Loucy (cell line): ENCODE measurements at regions not wholly inside any gene's neighbourhood (a gene's known extent, or its start where the extent isn't known, plus 50 kb on each side); places are given as distances from the start of the nearest gene placed in this dataset.

Experiments used
- H2AFZ ChIP-seq: fragments of 200-600 bp; sonication (generic); 2 replicates; pipeline ENCODE4 v1.6.0; 2016; ENCODE audit warnings: antibody characterized with exemption, mild to moderate bottlenecking, low read length, moderate library complexity
- H3F3A ChIP-seq: fragments of 200-600 bp; 2 replicates; pipeline ENCODE4 v1.6.0; 2016; ENCODE audit warnings: antibody characterized with exemption, low read depth, mild to moderate bottlenecking
- H3K27me3 ChIP-seq: fragments of 200-600 bp; sonication (generic); 2 replicates; pipeline ENCODE4 v1.6.1; 2014; ENCODE audit warnings: low read length, mild to moderate bottlenecking; ENCODE audit not compliant: insufficient read depth, poor library complexity, severe bottlenecking
- H3K36me3 ChIP-seq: fragments of 200-600 bp; sonication (generic); 2 replicates; pipeline ENCODE4 v1.6.1; 2016; ENCODE audit warnings: low read length; ENCODE audit not compliant: insufficient read depth
- H3K4me1 ChIP-seq: fragments of 200-600 bp; sonication (generic); 2 replicates; pipeline ENCODE4 v1.5.1; 2014; ENCODE audit warnings: low read length, mild to moderate bottlenecking; ENCODE audit not compliant: insufficient read depth, poor library complexity, severe bottlenecking
- H3K4me2 ChIP-seq: fragments of 200-600 bp; sonication (generic); 2 replicates; pipeline ENCODE4 v1.6.0; 2014; ENCODE audit warnings: antibody characterized with exemption, low read length, low read depth, mild to moderate bottlenecking; ENCODE audit not compliant: poor library complexity, severe bottlenecking
- H3K4me3 ChIP-seq: fragments of 200-600 bp; sonication (generic); 2 replicates; pipeline ENCODE4 v1.5.1; 2014; ENCODE audit warnings: low read length, mild to moderate bottlenecking, mixed read lengths; ENCODE audit not compliant: poor library complexity, severe bottlenecking
- H3K79me2 ChIP-seq: fragments of 200-600 bp; sonication (generic); 2 replicates; pipeline ENCODE4 v1.6.1; 2014; ENCODE audit warnings: low read length; ENCODE audit not compliant: insufficient read depth
- H3K9ac ChIP-seq: fragments of 200-600 bp; sonication (generic); 2 replicates; pipeline ENCODE4 v1.6.0; 2014; ENCODE audit warnings: mild to moderate bottlenecking, low read depth, low read length, moderate library complexity; ENCODE audit not compliant: poor library complexity, severe bottlenecking
- H3K9me2 ChIP-seq: fragments of 200-600 bp; sonication (generic); replicated peaks from 2 replicates; pipeline ENCODE4 v1.6.1; 2016; ENCODE audit warnings: low read depth, low read length, mixed read lengths
- H3K9me3 ChIP-seq: fragments of 200-600 bp; sonication (generic); 2 replicates; pipeline ENCODE4 v1.6.1; 2014; ENCODE audit warnings: mild to moderate bottlenecking, antibody characterized with exemption, low read length, low read depth; ENCODE audit not compliant: insufficient read depth
- H4K20me1 ChIP-seq: fragments of 200-600 bp; sonication (generic); 2 replicates; pipeline ENCODE4 v1.6.0; 2014; ENCODE audit warnings: antibody characterized with exemption, low read length, mild to moderate bottlenecking; ENCODE audit not compliant: insufficient read depth, poor library complexity, severe bottlenecking
- EZH2phosphoT487 ChIP-seq: fragments of 200-600 bp; IDR thresholded peaks from 2 replicates; pipeline ENCODE4 v1.6.1; 2018; ENCODE audit warnings: antibody characterized with exemption, mild to moderate bottlenecking, moderate library complexity, borderline replicate concordance
- TF ChIP-seq, protein P1 (sequence below): fragments of 200-600 bp; sonication (generic); conservative IDR thresholded peaks from 2 replicates; pipeline ENCODE4 v1.5.1; 2014; ENCODE audit warnings: mild to moderate bottlenecking, antibody characterized with exemption, low read length

DNA sequence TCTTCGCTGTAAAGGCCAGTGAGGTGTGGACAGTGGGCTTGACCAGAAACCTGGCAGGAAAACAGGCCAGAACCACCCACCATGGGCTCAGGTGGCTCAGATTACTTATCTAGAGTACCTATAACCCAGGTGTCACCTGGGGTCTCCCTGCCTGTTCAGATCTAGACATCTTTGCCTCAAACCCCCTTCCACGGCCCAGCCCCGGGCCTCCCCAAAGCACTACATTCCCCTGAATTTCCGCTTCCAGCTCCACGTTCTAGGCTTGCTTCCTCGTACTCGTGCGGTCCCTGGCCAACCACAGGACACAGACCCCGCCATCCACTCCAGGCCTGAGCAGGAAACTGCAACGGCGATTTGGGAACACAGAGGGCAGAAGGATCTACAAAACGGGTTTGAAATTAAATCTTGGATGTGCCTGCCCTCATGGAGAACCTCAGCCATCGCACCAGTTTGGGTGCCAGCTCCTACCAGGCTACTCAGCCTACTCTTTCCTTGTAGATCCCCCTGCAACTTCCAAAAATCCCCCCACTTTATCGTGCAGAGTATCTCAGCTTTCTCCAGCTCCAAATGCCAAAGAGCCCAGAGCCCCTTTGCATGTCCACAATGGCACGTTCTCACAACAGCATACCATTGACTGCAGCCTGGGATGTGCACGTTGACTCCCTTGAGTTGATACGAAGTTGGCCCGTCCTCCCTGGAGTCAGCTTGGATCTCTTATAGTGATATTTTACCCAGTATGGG lies 62.7 kb upstream of the CACUL1 start:
- no peaks in the 10 kb centered on the region for H3K79me2 ChIP-seq
- H3K4me1 ChIP-seq, result no peaks in the 10 kb centered on the region
- no peaks in the 10 kb centered on the region for H3K9me2 ChIP-seq
- no peaks in the 10 kb centered on the region for H3F3A ChIP-seq
- TF ChIP-seq EZH2phosphoT487, result no peak
- TF ChIP-seq, protein P1, sequence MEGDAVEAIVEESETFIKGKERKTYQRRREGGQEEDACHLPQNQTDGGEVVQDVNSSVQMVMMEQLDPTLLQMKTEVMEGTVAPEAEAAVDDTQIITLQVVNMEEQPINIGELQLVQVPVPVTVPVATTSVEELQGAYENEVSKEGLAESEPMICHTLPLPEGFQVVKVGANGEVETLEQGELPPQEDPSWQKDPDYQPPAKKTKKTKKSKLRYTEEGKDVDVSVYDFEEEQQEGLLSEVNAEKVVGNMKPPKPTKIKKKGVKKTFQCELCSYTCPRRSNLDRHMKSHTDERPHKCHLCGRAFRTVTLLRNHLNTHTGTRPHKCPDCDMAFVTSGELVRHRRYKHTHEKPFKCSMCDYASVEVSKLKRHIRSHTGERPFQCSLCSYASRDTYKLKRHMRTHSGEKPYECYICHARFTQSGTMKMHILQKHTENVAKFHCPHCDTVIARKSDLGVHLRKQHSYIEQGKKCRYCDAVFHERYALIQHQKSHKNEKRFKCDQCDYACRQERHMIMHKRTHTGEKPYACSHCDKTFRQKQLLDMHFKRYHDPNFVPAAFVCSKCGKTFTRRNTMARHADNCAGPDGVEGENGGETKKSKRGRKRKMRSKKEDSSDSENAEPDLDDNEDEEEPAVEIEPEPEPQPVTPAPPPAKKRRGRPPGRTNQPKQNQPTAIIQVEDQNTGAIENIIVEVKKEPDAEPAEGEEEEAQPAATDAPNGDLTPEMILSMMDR, result no peak
- no peaks in the 10 kb centered on the region for H4K20me1 ChIP-seq
- no peaks in the 10 kb centered on the region for H3K9me3 ChIP-seq
- H3K36me3 ChIP-seq, result no peaks in the 10 kb centered on the region
- no peaks in the 10 kb centered on the region for H3K27me3 ChIP-seq
- H3K4me2 ChIP-seq, result no peak overlapping the region
- H2AFZ ChIP-seq, result no peak overlapping the region
- H3K4me3 ChIP-seq, result no peak overlapping the region
- H3K9ac ChIP-seq, result no peak overlapping the region

DNA sequence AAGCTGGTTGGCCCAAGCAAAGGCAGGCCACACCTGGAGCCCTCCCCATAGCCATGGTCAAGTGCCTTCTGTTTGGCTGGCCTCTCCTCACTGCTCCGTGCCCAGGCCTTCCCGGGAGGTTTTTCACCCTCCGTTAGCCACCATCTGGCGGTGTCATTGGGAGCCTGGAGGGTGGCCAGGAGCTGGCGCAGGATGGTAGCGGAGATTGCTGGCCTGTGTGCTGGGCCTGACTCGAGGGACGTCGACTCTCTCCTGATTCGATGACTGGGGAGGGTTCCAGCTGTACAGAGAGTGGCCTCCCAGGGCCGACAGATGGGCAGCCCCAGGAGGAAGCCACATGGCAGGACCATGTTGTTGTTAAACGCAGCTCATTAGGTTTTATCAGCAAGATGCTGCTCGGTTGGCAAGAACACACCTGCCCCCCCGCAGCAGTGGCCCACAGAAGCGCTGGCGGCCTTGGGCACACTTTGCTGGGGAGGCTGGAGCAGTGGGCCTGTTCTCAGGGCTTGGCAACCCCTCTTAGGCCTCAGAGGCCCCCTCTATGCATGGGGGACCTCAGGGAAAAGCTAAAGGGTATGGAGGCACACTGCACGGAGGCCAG lies 64.0 kb upstream of the CACUL1 start:
- Histone ChIP-seq H3K4me2 (no peak overlapping the region), H3K27me3 (no peaks in the 10 kb centered on the region), H3K9me2 (no peaks in the 10 kb centered on the region), H2AFZ (no peak overlapping the region), H3K9me3 (no peaks in the 10 kb centered on the region), H3K9ac (no peak overlapping the region), H3K36me3 (no peaks in the 10 kb centered on the region), H3K4me3 (no peak overlapping the region), H3K79me2 (no peaks in the 10 kb centered on the region), H3F3A (no peaks in the 10 kb centered on the region), H4K20me1 (no peaks in the 10 kb centered on the region), H3K4me1 (no peaks in the 10 kb centered on the region)
- TF ChIP-seq EZH2phosphoT487, result no peak
- TF ChIP-seq, protein P1, result no peak

DNA sequence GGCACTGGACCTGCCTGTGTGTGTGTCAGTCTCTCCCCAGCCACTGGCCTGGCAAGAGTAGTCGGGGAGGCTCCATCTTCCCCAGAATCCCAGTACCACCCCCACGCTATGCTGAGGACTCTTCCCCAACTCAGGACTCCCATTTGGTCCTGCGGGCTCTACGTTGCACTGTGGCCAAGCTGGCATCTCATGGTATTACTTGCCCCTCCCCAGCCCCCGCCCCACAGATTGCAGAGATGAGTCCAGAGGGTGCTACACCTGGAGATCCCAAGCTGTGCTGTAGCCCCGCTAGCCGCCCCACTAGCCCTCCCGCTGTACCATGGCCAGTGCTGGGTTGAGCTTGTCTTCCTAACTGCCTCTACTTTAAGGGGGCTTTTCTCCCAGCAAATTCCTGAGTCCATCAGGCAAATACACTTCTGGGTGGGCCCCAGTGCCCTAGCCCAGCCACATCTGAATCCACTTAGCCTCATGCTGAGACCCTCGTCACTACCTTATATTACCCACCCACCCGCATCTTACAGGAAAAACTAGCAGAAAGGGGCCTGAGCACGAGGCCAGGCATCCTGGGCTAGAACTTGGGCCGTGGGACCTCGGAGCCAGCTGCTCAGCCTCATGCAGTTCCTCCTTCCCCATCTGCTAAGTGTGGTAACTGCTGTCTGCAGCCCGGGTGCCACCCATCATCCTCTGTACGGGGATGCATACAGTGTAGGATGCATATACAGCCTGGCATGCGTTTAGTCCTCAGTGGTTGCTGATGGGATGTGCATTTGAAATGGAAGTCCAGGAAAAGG lies 65.8 kb upstream of the CACUL1 start:
- no peaks in the 10 kb centered on the region for H3K4me1 ChIP-seq
- no peak overlapping the region for H2AFZ ChIP-seq
- H3F3A ChIP-seq, result no peaks in the 10 kb centered on the region
- TF ChIP-seq EZH2phosphoT487, result no peak
- TF ChIP-seq, protein P1, result no peak
- no peaks in the 10 kb centered on the region for H3K9me2 ChIP-seq
- no peaks in the 10 kb centered on the region for H3K27me3 ChIP-seq
- H3K36me3 ChIP-seq, result no peaks in the 10 kb centered on the region
- H3K4me2 ChIP-seq, result no peak overlapping the region
- H3K79me2 ChIP-seq, result no peaks in the 10 kb centered on the region
- H3K9ac ChIP-seq, result no peak overlapping the region
- no peaks in the 10 kb centered on the region for H3K9me3 ChIP-seq
- H4K20me1 ChIP-seq, result no peaks in the 10 kb centered on the region
- no peak overlapping the region for H3K4me3 ChIP-seq
